B cell (primary cell): ENCODE measurements at regions not wholly inside any gene's neighbourhood (a gene's known extent, or its start where the extent isn't known, plus 50 kb on each side); places are given as distances from the start of the nearest gene placed in this dataset.

Experiments used
- ATAC-seq: fragments of 200-7000 bp; cut with Tn5 transposase; one replicate; pipeline ENCODE4 v1.10.0; 2021; ENCODE audit warnings: low read depth, mild to moderate bottlenecking, moderate number of reproducible peaks, moderate library complexity
- CTCF ChIA-PET: fragments of 350-600 bp; sonication (Branson Sonifier 250); formaldehyde crosslinking; loops from one replicate; lab custom pipeline; 2021; ENCODE audit warnings: antibody characterized with exemption, inconsistent platforms; lab: Charles Lee
- POLR2A ChIA-PET: fragments of 350-600 bp; sonication (Branson Sonifier 250); formaldehyde crosslinking; loops from one replicate; lab custom pipeline; 2021; ENCODE audit warnings: antibody characterized with exemption; lab: Charles Lee
- DNase-seq: peaks from one replicate; pipeline ENCODE4 v3.0.0; 2013
- H2AFZ ChIP-seq: 2 replicates; pipeline ENCODE4 v1.6.1; 2012; ENCODE audit warnings: mild to moderate bottlenecking, low read depth, low read length; ENCODE audit not compliant: insufficient read depth, poor library complexity, severe bottlenecking
- H3K27ac ChIP-seq, 2 donors: 1 replicate in 1 of 2; 2 replicates in 1 of 2; pipeline ENCODE4 v1.5.1; 2012 to 2013; ENCODE audit warnings: low read length in 2 of 2, mild to moderate bottlenecking in 2 of 2, moderate library complexity in 1 of 2
- H3K27me3 ChIP-seq, 4 experiments: fragments of 200-600 bp in 1 of 4; sonication (generic) in 1 of 4; replicated peaks in 1 of 4; 1 replicate in 2 of 4; 2 replicates in 2 of 4; pipeline versions ENCODE4 v1.6.1 to v1.7.0; 2013 to 2016; ENCODE audit warnings: low read length in 3 of 4, mild to moderate bottlenecking in 2 of 4, mixed read lengths in 1 of 4, moderate library complexity in 1 of 4; ENCODE audit not compliant: insufficient read depth in 4 of 4, control insufficient read depth in 3 of 4; ENCODE audit errors: control extremely low read depth in 1 of 4
- H3K36me3 ChIP-seq, 2 experiments: replicated peaks in 1 of 2; 1 replicate in 1 of 2; 2 replicates in 1 of 2; pipeline versions ENCODE4 v1.6.1 to v1.7.1; 2013; ENCODE audit warnings: low read length in 1 of 2; ENCODE audit not compliant: insufficient read depth in 2 of 2, control insufficient read depth in 1 of 2; ENCODE audit errors: control extremely low read depth in 1 of 2, extremely low read depth in 1 of 2
- H3K4me1 ChIP-seq, 2 donors: fragments of 200-600 bp in 1 of 2; sonication (generic) in 1 of 2; 1 replicate in 1 of 2; 2 replicates in 1 of 2; pipeline versions ENCODE4 v1.5.1 to v1.6.1; 2013 to 2017; ENCODE audit warnings: low read length in 2 of 2; ENCODE audit not compliant: control insufficient read depth in 2 of 2, insufficient read depth in 2 of 2
- H3K4me2 ChIP-seq: replicated peaks from 2 replicates; pipeline ENCODE3; 2012; ENCODE audit warnings: mild to moderate bottlenecking, low read depth, low read length; ENCODE audit not compliant: poor library complexity, severe bottlenecking
- H3K4me3 ChIP-seq, 5 experiments: fragments of 200-600 bp in 1 of 5; sonication (generic) in 1 of 5; 1 replicate in 3 of 5; 2 replicates in 2 of 5; pipeline versions ENCODE4 v1.5.1 to v1.7.0; 2011 to 2016; ENCODE audit warnings: low read length in 4 of 5, mild to moderate bottlenecking in 4 of 5, low read depth in 2 of 5, control low read depth in 1 of 5, moderate library complexity in 1 of 5; ENCODE audit not compliant: insufficient read depth in 1 of 5; ENCODE audit errors: control extremely low read depth in 1 of 5, extremely low read depth in 1 of 5
- H3K79me2 ChIP-seq: fragments of 200-600 bp; sonication (generic); one replicate; pipeline ENCODE4 v1.6.0; 2016; ENCODE audit warnings: low read length; ENCODE audit not compliant: control insufficient read depth, insufficient read depth
- H3K9ac ChIP-seq: fragments of 200-600 bp; sonication (generic); 2 replicates; pipeline ENCODE4 v1.6.1; 2017; ENCODE audit warnings: mild to moderate bottlenecking, low read length, moderate library complexity
- H3K9me3 ChIP-seq, 3 donors: one replicate each; pipeline versions ENCODE4 v1.6.1 to v1.7.1; 2013; ENCODE audit warnings: low read length in 2 of 3; ENCODE audit not compliant: control insufficient read depth in 2 of 3, insufficient read depth in 1 of 3; ENCODE audit errors: control extremely low read depth in 1 of 3
- H4K20me1 ChIP-seq: 2 replicates; pipeline ENCODE4 v1.6.0; 2012; ENCODE audit warnings: mild to moderate bottlenecking, low read length; ENCODE audit not compliant: insufficient read depth, control insufficient read depth, poor library complexity, severe bottlenecking
- H3K27ac Mint-ChIP-seq: one replicate; pipeline ENCODE4 v1.8.0; 2021; ENCODE audit warnings: mixed read lengths
- H3K27me3 Mint-ChIP-seq: one replicate; pipeline ENCODE4 v1.8.0; 2021; ENCODE audit warnings: mixed read lengths
- H3K4me1 Mint-ChIP-seq: one replicate; pipeline ENCODE4 v1.8.0; 2021; ENCODE audit warnings: mixed read lengths
- H3K4me3 Mint-ChIP-seq: one replicate; pipeline ENCODE4 v1.8.0; 2021; ENCODE audit warnings: mixed read lengths
- H3K9me3 Mint-ChIP-seq: one replicate; pipeline ENCODE4 v1.8.0; 2022; ENCODE audit warnings: mixed read lengths; ENCODE audit not compliant: insufficient read depth
- EZH2 ChIP-seq: IDR thresholded peaks from 2 replicates; pipeline ENCODE4 v1.6.1; 2012; ENCODE audit warnings: borderline replicate concordance, low read depth, mild to moderate bottlenecking, moderate library complexity, low read length; ENCODE audit not compliant: insufficient read depth, poor library complexity, severe bottlenecking
- WGBS: methylation state at CpG from one replicate; pipeline ENCODE4 v1.1.5; 2013; ENCODE audit warnings: missing lambda C conversion rate; ENCODE audit not compliant: insufficient coverage; 5-methylcytosine and 5-hydroxymethylcytosine counted together
- intact Hi-C: fragments of 100-400 bp; cut with micrococcal nuclease; formaldehyde crosslinking; loops from one replicate; pipeline ENCODE4 v1.10.0; 2022
- TF ChIP-seq, protein P1 (sequence below): fragments of 200-600 bp; IDR thresholded peaks from one replicate; pipeline ENCODE4 v1.8.0; 2022; ENCODE audit warnings: antibody characterized with exemption, mild to moderate bottlenecking

DNA sequence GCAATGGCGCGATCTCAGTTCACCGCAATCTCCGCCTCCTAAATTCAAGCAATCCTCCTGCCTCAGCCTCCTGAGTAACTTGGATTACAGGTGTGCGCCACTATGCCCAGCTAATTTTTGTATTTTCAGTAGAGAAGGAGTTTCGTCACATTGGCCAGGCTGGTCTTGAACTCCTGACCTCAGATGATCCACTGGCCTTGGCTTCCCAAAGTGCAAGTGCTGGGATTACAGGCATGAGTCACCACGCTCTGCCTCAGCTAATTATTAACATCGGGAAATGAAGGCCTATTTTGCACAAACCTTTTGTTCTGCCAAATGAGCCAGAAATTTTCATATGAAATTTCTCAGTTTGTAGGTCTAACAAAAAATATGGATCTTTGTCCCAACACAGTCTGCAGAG lies 106.7 kb upstream of the ODAD2 start:
- H3K4me1 ChIP-seq, result no peaks in the 10 kb centered on the region
- no peaks in the 10 kb centered on the region for H3K9me3 Mint-ChIP-seq
- no peaks in the 10 kb centered on the region for H3K27me3 Mint-ChIP-seq
- no peak for DNase-seq
- no peak overlapping the region for H2AFZ ChIP-seq
- no peak overlapping the region for H3K4me2 ChIP-seq
- intact Hi-C loops, result no loop called here
- 92% methylated on average over 4 of the region's 8 CpGs for WGBS
- no peaks in the 10 kb centered on the region for H3K4me1 Mint-ChIP-seq
- H3K27ac ChIP-seq, result no peak overlapping the region
- H3K9me3 ChIP-seq, result peaks cover 0 to 5% (median 0%) of the 10 kb centered on the region in 3 donors
- no peak for ATAC-seq
- POLR2A ChIA-PET, result no interaction called here
- CTCF ChIA-PET, result no interaction called here
- no peak overlapping the region for H3K4me3 ChIP-seq
- no peak overlapping the region for H3K9ac ChIP-seq
- H3K4me3 Mint-ChIP-seq, result no peak overlapping the region
- TF ChIP-seq EZH2, result no peak
- TF ChIP-seq, protein P1, sequence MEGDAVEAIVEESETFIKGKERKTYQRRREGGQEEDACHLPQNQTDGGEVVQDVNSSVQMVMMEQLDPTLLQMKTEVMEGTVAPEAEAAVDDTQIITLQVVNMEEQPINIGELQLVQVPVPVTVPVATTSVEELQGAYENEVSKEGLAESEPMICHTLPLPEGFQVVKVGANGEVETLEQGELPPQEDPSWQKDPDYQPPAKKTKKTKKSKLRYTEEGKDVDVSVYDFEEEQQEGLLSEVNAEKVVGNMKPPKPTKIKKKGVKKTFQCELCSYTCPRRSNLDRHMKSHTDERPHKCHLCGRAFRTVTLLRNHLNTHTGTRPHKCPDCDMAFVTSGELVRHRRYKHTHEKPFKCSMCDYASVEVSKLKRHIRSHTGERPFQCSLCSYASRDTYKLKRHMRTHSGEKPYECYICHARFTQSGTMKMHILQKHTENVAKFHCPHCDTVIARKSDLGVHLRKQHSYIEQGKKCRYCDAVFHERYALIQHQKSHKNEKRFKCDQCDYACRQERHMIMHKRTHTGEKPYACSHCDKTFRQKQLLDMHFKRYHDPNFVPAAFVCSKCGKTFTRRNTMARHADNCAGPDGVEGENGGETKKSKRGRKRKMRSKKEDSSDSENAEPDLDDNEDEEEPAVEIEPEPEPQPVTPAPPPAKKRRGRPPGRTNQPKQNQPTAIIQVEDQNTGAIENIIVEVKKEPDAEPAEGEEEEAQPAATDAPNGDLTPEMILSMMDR, result no peak
- no peaks in the 10 kb centered on the region for H4K20me1 ChIP-seq
- no peak overlapping the region for H3K27ac Mint-ChIP-seq
- no peaks in the 10 kb centered on the region for H3K79me2 ChIP-seq
- no peaks in the 10 kb centered on the region for H3K36me3 ChIP-seq
- H3K27me3 ChIP-seq, result no peaks in the 10 kb centered on the region

DNA sequence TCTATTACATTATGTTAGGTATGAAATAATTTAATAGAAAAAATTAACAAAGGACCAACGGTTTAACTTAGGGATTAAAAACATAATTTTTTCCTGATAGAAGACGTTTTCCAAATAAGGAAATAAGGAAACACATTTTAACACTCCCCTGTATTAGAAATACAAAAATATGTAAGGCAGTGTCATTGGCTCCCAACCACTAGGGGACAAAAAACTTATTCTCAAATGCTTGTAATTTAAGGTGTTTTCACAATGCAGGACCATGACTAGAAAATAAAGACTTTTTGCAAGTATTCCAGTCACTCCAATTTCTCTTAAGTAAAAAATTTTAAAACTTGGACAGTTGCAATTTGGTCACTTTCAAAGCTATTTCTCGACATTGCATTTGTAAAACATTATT lies 98.8 kb upstream of the ODAD2 start:
- no peak overlapping the region for H3K9ac ChIP-seq
- TF ChIP-seq, protein P1, result no peak
- TF ChIP-seq EZH2, result no peak
- Mint-ChIP-seq H3K9me3 (no peaks in the 10 kb centered on the region), H3K27me3 (no peaks in the 10 kb centered on the region), H3K4me3 (no peak overlapping the region), H3K27ac (no peak overlapping the region), H3K4me1 (no peaks in the 10 kb centered on the region)
- no peaks in the 10 kb centered on the region for H3K36me3 ChIP-seq
- H3K79me2 ChIP-seq, result no peaks in the 10 kb centered on the region
- ATAC-seq (no peak), DNase-seq (no peak)
- no peaks in the 10 kb centered on the region for H3K9me3 ChIP-seq
- H2AFZ ChIP-seq, result no peak overlapping the region
- H3K4me3 ChIP-seq, result no peak overlapping the region
- ChIA-PET CTCF (no interaction called here), POLR2A (no interaction called here)
- no peaks in the 10 kb centered on the region for H3K4me1 ChIP-seq
- no peaks in the 10 kb centered on the region for H4K20me1 ChIP-seq
- no peak overlapping the region for H3K4me2 ChIP-seq
- no peaks in the 10 kb centered on the region for H3K27me3 ChIP-seq
- no peak overlapping the region for H3K27ac ChIP-seq
- intact Hi-C loops, result no loop called here
- no CpG with 5 or more reads among the region's 3 CpGs for WGBS
